Gastroesophageal sphincter (tissue), 4 donors: ENCODE measurements at regions not wholly inside any gene's neighbourhood (a gene's known extent, or its start where the extent isn't known, plus 50 kb on each side); places are given as distances from the start of the nearest gene placed in this dataset.

Source experiments
- ATAC-seq: fragments of 150-250 bp; one replicate; pipeline ENCODE4 v1.9.1; 2016; ENCODE audit warnings: mild to moderate bottlenecking, moderate library complexity
- H3K27ac ChIP-seq, 4 donors: fragments of 200-600 bp; sonication (generic) in 3 of 4; 1 replicate in 3 of 4; 2 replicates in 1 of 4; pipeline ENCODE4 v1.5.1; 2016 to 2019
- H3K27me3 ChIP-seq: fragments of 200-600 bp; sonication (generic); one replicate; pipeline ENCODE4 v1.5.1; 2019
- H3K36me3 ChIP-seq, 2 donors: fragments of 200-600 bp; sonication (generic); one replicate each; pipeline ENCODE4 v1.5.1; 2019; ENCODE audit warnings: control low read depth in 1 of 2
- H3K4me1 ChIP-seq, 3 donors: fragments of 200-600 bp; sonication (generic); 1 replicate in 2 of 3; 2 replicates in 1 of 3; pipeline ENCODE4 v1.5.1; 2016 to 2019; ENCODE audit warnings: control low read depth in 2 of 3
- H3K4me3 ChIP-seq, 2 donors: fragments of 200-600 bp; sonication (generic); one replicate each; pipeline ENCODE4 v1.5.1; 2019; ENCODE audit warnings: mild to moderate bottlenecking in 1 of 2, moderate library complexity in 1 of 2
- H3K9me3 ChIP-seq, 3 donors: fragments of 200-600 bp; sonication (generic); one replicate each; pipeline ENCODE4 v1.5.1; 2017 to 2019; ENCODE audit warnings: control low read depth in 2 of 3
- EP300 ChIP-seq: sonication (generic); formaldehyde crosslinking; IDR thresholded peaks from one replicate; pipeline ENCODE4 v1.6.1; 2017; ENCODE audit warnings: antibody characterized with exemption, mild to moderate bottlenecking
- POLR2A ChIP-seq, 2 donors: fragments of 450-650 bp; IDR thresholded peaks; one replicate each; pipeline ENCODE4 v1.6.1; 2017; ENCODE audit warnings: antibody characterized with exemption in 2 of 2, mild to moderate bottlenecking in 2 of 2, moderate library complexity in 1 of 2
- POLR2AphosphoS5 ChIP-seq: sonication (generic); formaldehyde crosslinking; IDR thresholded peaks from one replicate; pipeline ENCODE4 v1.6.1; 2017; ENCODE audit warnings: antibody characterized with exemption
- WGBS, 2 donors: methylation state at CpG; one replicate each; pipeline ENCODE4 v1.1.5; 2018; ENCODE audit warnings: low coverage in 1 of 2; 5-methylcytosine and 5-hydroxymethylcytosine counted together
- TF ChIP-seq, protein P1 (sequence below), 4 experiments: fragments of 200-600 bp in 2 of 4; fragments of 450-650 bp in 2 of 4; sonication (generic) in 1 of 4; IDR thresholded peaks; one replicate each; pipeline ENCODE4 v1.5.1; 2017 to 2019; ENCODE audit warnings: antibody characterized with exemption in 4 of 4, mild to moderate bottlenecking in 2 of 4, moderate library complexity in 2 of 4

DNA sequence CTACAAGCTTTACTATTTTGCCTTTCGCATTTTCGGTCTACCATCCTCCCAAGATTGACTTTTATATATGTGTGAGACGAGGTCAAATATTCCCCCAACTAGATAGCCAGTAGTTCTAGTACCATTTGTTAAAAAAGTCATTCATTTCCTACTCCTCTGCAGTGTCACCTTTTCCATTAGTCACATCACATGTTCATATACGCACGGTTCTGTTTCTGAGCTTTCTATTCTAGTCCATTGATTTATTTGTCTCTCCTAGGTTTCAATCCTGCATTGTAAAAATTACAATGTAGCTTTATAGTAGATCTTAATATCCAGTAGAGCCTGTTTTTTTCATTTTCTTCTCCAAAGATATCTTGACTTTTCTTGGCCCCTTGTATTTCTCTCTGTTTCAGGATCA is 528.7 kb upstream of the TRPC7 start:
- Histone ChIP-seq H3K4me1 (no peaks in the 10 kb centered on the region), H3K27ac (no peak overlapping the region), H3K4me3 (no peak overlapping the region), H3K36me3 (no peaks in the 10 kb centered on the region), H3K9me3 (no peaks in the 10 kb centered on the region), H3K27me3 (no peaks in the 10 kb centered on the region)
- WGBS, 2 donors: 39 to 70% methylated on average over 4 to 5 of the region's 5 CpGs
- no peak for ATAC-seq
- TF ChIP-seq POLR2A (IDR thresholded peaks at IDR 0.05) (no peak), POLR2AphosphoS5 (no peak), EP300 (no peak)
- TF ChIP-seq, protein P1, sequence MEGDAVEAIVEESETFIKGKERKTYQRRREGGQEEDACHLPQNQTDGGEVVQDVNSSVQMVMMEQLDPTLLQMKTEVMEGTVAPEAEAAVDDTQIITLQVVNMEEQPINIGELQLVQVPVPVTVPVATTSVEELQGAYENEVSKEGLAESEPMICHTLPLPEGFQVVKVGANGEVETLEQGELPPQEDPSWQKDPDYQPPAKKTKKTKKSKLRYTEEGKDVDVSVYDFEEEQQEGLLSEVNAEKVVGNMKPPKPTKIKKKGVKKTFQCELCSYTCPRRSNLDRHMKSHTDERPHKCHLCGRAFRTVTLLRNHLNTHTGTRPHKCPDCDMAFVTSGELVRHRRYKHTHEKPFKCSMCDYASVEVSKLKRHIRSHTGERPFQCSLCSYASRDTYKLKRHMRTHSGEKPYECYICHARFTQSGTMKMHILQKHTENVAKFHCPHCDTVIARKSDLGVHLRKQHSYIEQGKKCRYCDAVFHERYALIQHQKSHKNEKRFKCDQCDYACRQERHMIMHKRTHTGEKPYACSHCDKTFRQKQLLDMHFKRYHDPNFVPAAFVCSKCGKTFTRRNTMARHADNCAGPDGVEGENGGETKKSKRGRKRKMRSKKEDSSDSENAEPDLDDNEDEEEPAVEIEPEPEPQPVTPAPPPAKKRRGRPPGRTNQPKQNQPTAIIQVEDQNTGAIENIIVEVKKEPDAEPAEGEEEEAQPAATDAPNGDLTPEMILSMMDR (IDR thresholded peaks at IDR 0.05): no peak

DNA sequence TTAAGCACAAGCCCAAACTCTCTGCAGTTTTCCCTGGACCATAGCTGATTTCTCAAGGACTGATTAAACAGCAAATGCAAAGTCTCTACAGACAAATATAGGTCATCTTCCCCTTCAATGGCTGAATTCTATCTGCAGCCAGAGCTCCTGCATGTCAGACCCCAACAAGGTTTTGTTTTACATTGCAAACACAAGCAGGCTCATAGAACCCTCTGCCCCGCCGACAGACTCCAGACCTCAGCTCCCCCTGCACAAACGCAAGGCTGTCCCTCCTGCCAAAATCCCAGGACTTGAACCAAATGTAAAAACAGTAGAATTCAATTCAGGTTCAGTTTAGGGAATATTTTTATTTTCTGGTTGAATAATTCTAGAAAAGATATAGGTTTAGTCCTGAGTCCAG is 526.7 kb upstream of the TRPC7 start:
- Histone ChIP-seq H3K9me3 (no peaks in the 10 kb centered on the region), H3K27me3 (no peaks in the 10 kb centered on the region), H3K4me3 (no peak overlapping the region), H3K27ac (no peak overlapping the region), H3K4me1 (no peaks in the 10 kb centered on the region), H3K36me3 (no peaks in the 10 kb centered on the region)
- TF ChIP-seq POLR2AphosphoS5 (no peak), POLR2A (IDR thresholded peaks at IDR 0.05) (no peak), EP300 (no peak)
- TF ChIP-seq, protein P1 (IDR thresholded peaks at IDR 0.05): no peak
- WGBS, 2 donors: 0 to 40% methylated on average over 1 of the region's 3 CpGs
- no peak for ATAC-seq

- TF ChIP-seq POLR2A (IDR thresholded peaks at IDR 0.05): no peak
- no peak overlapping the region for H3K4me3 ChIP-seq
- WGBS, 2 donors: 38 to 54% methylated on average over 4 of the region's 6 CpGs
- no peak overlapping the region for H3K27ac ChIP-seq
- H3K27me3 ChIP-seq: no peaks in the 10 kb centered on the region
- H3K36me3 ChIP-seq: no peaks in the 10 kb centered on the region
- no peaks in the 10 kb centered on the region for H3K9me3 ChIP-seq
- no peaks in the 10 kb centered on the region for H3K4me1 ChIP-seq
- no peak for ATAC-seq
These were observed 526.0 kb upstream of the TRPC7 start for GRCh38 chr5:136891175-136891972.

DNA sequence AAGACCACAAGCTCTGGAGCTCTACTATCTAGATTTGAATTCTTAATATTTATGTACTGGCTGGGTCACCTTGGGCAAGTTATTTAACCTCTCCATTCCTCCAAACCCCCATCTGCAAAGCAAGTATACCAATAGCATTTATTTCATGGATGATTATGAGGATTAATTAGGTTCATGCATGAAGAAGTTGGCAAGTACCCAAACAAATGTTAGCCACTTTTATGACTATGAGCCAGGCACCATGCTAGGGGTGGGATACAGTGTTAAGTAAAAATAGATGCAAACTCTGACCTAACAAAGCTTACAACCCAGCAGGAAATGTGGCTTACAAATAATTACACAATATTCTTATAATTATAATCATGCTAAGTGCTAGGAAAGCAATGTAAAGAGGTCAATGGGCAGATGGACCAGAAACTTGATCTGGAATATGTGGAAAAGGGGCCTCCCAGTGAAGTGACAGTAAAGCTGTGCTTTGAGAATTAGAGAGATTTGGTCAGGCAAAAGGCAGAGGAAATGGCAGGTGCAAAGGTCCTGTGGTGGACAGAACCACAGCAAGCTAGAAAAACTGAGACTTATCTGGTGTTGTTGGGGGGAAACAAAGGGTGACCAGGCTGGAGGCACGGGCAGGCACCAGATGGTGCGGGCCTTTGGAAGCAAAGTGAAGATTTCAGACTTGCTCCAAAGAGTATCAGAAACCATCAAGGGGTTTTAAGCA is 525.2 kb upstream of the TRPC7 start:
- no peaks in the 10 kb centered on the region for H3K4me1 ChIP-seq
- 95% methylated on average over 2 of the region's 2 CpGs for WGBS, 2 donors
- H3K9me3 ChIP-seq: no peaks in the 10 kb centered on the region
- ATAC-seq: no peak
- no peak for TF ChIP-seq POLR2A (IDR thresholded peaks at IDR 0.05)
- TF ChIP-seq, protein P1 (IDR thresholded peaks at IDR 0.05): no peak
- TF ChIP-seq EP300: no peak
- no peaks in the 10 kb centered on the region for H3K36me3 ChIP-seq
- H3K27ac ChIP-seq: no peak overlapping the region
- no peak overlapping the region for H3K4me3 ChIP-seq
- no peaks in the 10 kb centered on the region for H3K27me3 ChIP-seq

DNA sequence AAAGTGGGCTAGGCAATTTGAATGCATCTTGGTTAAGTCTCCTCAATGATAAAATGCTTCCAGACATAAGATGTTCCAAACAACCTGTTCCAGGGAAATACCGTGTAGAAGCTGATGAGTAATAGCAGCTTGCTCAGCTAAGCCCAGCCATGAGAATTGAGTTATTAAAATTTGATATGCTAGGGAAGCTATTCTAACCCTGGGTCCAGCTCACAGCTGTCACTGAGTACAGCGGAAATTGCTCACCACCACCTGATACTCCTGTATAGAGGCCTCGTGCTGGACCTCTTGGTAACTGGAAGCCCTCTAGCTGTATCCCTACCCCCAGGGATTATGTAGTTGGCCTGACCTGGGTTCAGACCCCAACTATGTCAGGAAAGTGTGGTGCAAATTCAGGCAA is 521.3 kb upstream of the TRPC7 start:
- Histone ChIP-seq H3K4me1 (no peaks in the 10 kb centered on the region), H3K27ac (no peak overlapping the region), H3K9me3 (no peaks in the 10 kb centered on the region), H3K4me3 (no peak overlapping the region), H3K36me3 (no peaks in the 10 kb centered on the region), H3K27me3 (no peaks in the 10 kb centered on the region)
- no peak for ATAC-seq
- WGBS, 2 donors: 27 to 40% methylated on average over 2 to 3 of the region's 3 CpGs
- TF ChIP-seq POLR2AphosphoS5: no peak
- TF ChIP-seq, protein P1 (IDR thresholded peaks at IDR 0.05): no peak
- TF ChIP-seq POLR2A (IDR thresholded peaks at IDR 0.05): no peak
- TF ChIP-seq EP300: no peak
